ENCODE measurements at regions not wholly inside any gene's neighbourhood (a gene's known extent, or its start where the extent isn't known, plus 50 kb on each side); places are given as distances from the start of the nearest gene placed in this dataset.
"Not testable (repeated sequence)": the region's sequence is repeated elsewhere in the genome, so short reads cannot be mapped to it uniquely, and the experiment has no call there.

- H3K4me1 Mint-ChIP-seq (ENCODE audit: low read depth); H3K4me3 Mint-ChIP-seq; H3K9me3 Mint-ChIP-seq; H3K27me3 Mint-ChIP-seq (ENCODE audit: low read depth); H3K36me3 Mint-ChIP-seq (ENCODE audit: low read depth); DNase-seq (ENCODE audit: low spot score); H3K27ac Mint-ChIP-seq: not testable (repeated sequence)
These were observed 948.6 kb upstream of the TPTE start for GRCh38 chr21:9572782-9573181.

GRCh38 chr21:9573528-9573927 lies 947.9 kb upstream of the TPTE start:
- H3K27me3 Mint-ChIP-seq (ENCODE audit: low read depth); H3K4me1 Mint-ChIP-seq (ENCODE audit: low read depth); H3K36me3 Mint-ChIP-seq (ENCODE audit: low read depth); H3K9me3 Mint-ChIP-seq; DNase-seq (ENCODE audit: low spot score); H3K4me3 Mint-ChIP-seq; H3K27ac Mint-ChIP-seq: not testable (repeated sequence)

GRCh38 chr21:9579275-9579674 lies 942.1 kb upstream of the TPTE start:
- not testable (repeated sequence) for H3K4me3 Mint-ChIP-seq; H3K27ac Mint-ChIP-seq; DNase-seq (ENCODE audit: low spot score); H3K4me1 Mint-ChIP-seq (ENCODE audit: low read depth); H3K9me3 Mint-ChIP-seq; H3K36me3 Mint-ChIP-seq (ENCODE audit: low read depth); H3K27me3 Mint-ChIP-seq (ENCODE audit: low read depth)

- not testable (repeated sequence) for H3K36me3 Mint-ChIP-seq (ENCODE audit: low read depth); H3K27me3 Mint-ChIP-seq (ENCODE audit: low read depth); H3K4me1 Mint-ChIP-seq (ENCODE audit: low read depth); DNase-seq (ENCODE audit: low spot score); H3K9me3 Mint-ChIP-seq; H3K27ac Mint-ChIP-seq; H3K4me3 Mint-ChIP-seq
These were observed 933.4 kb upstream of the TPTE start for GRCh38 chr21:9587941-9588340.

GRCh38 chr21:9592591-9592990 lies 928.8 kb upstream of the TPTE start:
- H3K9me3 Mint-ChIP-seq; H3K27ac Mint-ChIP-seq; H3K36me3 Mint-ChIP-seq (ENCODE audit: low read depth); H3K27me3 Mint-ChIP-seq (ENCODE audit: low read depth); DNase-seq (ENCODE audit: low spot score); H3K4me3 Mint-ChIP-seq; H3K4me1 Mint-ChIP-seq (ENCODE audit: low read depth): not testable (repeated sequence)

- not testable (repeated sequence) for H3K4me3 Mint-ChIP-seq; H3K9me3 Mint-ChIP-seq; H3K36me3 Mint-ChIP-seq (ENCODE audit: low read depth); H3K4me1 Mint-ChIP-seq (ENCODE audit: low read depth); DNase-seq (ENCODE audit: low spot score); H3K27me3 Mint-ChIP-seq (ENCODE audit: low read depth); H3K27ac Mint-ChIP-seq
These were observed 927.7 kb upstream of the TPTE start for GRCh38 chr21:9593646-9594045.

- DNase-seq (ENCODE audit: low spot score); H3K36me3 Mint-ChIP-seq (ENCODE audit: low read depth); H3K27ac Mint-ChIP-seq; H3K9me3 Mint-ChIP-seq; H3K4me1 Mint-ChIP-seq (ENCODE audit: low read depth); H3K27me3 Mint-ChIP-seq (ENCODE audit: low read depth); H3K4me3 Mint-ChIP-seq: not testable (repeated sequence)
These were observed 907.4 kb upstream of the TPTE start for GRCh38 chr21:9614011-9614410.

- not testable (repeated sequence) for H3K4me1 Mint-ChIP-seq (ENCODE audit: low read depth); H3K27ac Mint-ChIP-seq; H3K27me3 Mint-ChIP-seq (ENCODE audit: low read depth); H3K4me3 Mint-ChIP-seq; H3K9me3 Mint-ChIP-seq; H3K36me3 Mint-ChIP-seq (ENCODE audit: low read depth); DNase-seq (ENCODE audit: low spot score)
These were observed 900.1 kb upstream of the TPTE start for GRCh38 chr21:9621121-9621793.

GRCh38 chr21:9628051-9628450 lies 893.3 kb upstream of the TPTE start:
- H3K36me3 Mint-ChIP-seq (ENCODE audit: low read depth); H3K4me1 Mint-ChIP-seq (ENCODE audit: low read depth); DNase-seq (ENCODE audit: low spot score); H3K4me3 Mint-ChIP-seq; H3K27me3 Mint-ChIP-seq (ENCODE audit: low read depth); H3K27ac Mint-ChIP-seq; H3K9me3 Mint-ChIP-seq: not testable (repeated sequence)

- DNase-seq (ENCODE audit: low spot score); H3K4me1 Mint-ChIP-seq (ENCODE audit: low read depth); H3K36me3 Mint-ChIP-seq (ENCODE audit: low read depth); H3K4me3 Mint-ChIP-seq; H3K27me3 Mint-ChIP-seq (ENCODE audit: low read depth); H3K27ac Mint-ChIP-seq: not testable (repeated sequence)
- peaks cover 37% of the 10 kb centered on the region for H3K9me3 Mint-ChIP-seq
These were observed 874.0 kb upstream of the TPTE start for GRCh38 chr21:9647409-9647808.

GRCh38 chr21:9648331-9648730 lies 873.1 kb upstream of the TPTE start:
- peaks cover 37% of the 10 kb centered on the region for H3K9me3 Mint-ChIP-seq
- H3K27ac Mint-ChIP-seq; H3K4me1 Mint-ChIP-seq (ENCODE audit: low read depth); H3K27me3 Mint-ChIP-seq (ENCODE audit: low read depth); DNase-seq (ENCODE audit: low spot score); H3K4me3 Mint-ChIP-seq; H3K36me3 Mint-ChIP-seq (ENCODE audit: low read depth): not testable (repeated sequence)

GRCh38 chr21:9648947-9649720 lies 872.2 kb upstream of the TPTE start:
- not testable (repeated sequence) for H3K36me3 Mint-ChIP-seq (ENCODE audit: low read depth); H3K4me1 Mint-ChIP-seq (ENCODE audit: low read depth); DNase-seq (ENCODE audit: low spot score); H3K27me3 Mint-ChIP-seq (ENCODE audit: low read depth); H3K4me3 Mint-ChIP-seq; H3K27ac Mint-ChIP-seq
- peaks cover 37% of the 10 kb centered on the region for H3K9me3 Mint-ChIP-seq

GRCh38 chr21:9652819-9653218 lies 868.6 kb upstream of the TPTE start:
- not testable (repeated sequence) for H3K27me3 Mint-ChIP-seq (ENCODE audit: low read depth); H3K27ac Mint-ChIP-seq; H3K4me1 Mint-ChIP-seq (ENCODE audit: low read depth); H3K36me3 Mint-ChIP-seq (ENCODE audit: low read depth); H3K4me3 Mint-ChIP-seq; DNase-seq (ENCODE audit: low spot score)
- H3K9me3 Mint-ChIP-seq = peaks cover 36% of the 10 kb centered on the region

GRCh38 chr21:9655221-9655620 lies 866.2 kb upstream of the TPTE start:
- H3K4me1 Mint-ChIP-seq (ENCODE audit: low read depth); H3K4me3 Mint-ChIP-seq: not testable (repeated sequence)

GRCh38 chr21:9656455-9656854 lies 864.9 kb upstream of the TPTE start:
- not testable (repeated sequence) for H3K4me3 Mint-ChIP-seq; H3K27me3 Mint-ChIP-seq (ENCODE audit: low read depth); H3K36me3 Mint-ChIP-seq (ENCODE audit: low read depth); H3K4me1 Mint-ChIP-seq (ENCODE audit: low read depth); DNase-seq (ENCODE audit: low spot score); H3K27ac Mint-ChIP-seq
- H3K9me3 Mint-ChIP-seq = peaks cover 22% of the 10 kb centered on the region

More at GRCh38 chr21:9655221-9655620, 866.2 kb upstream of the TPTE start:
- H3K27me3 Mint-ChIP-seq (ENCODE audit: low read depth); H3K27ac Mint-ChIP-seq; DNase-seq (ENCODE audit: low spot score); H3K36me3 Mint-ChIP-seq (ENCODE audit: low read depth): not testable (repeated sequence)
- H3K9me3 Mint-ChIP-seq = peaks cover 29% of the 10 kb centered on the region
